Activated naive CD8-positive, alpha-beta T cell treated with anti-CD3 and anti-CD28 coated beads, Interleukin-2, amount 10 ng/mL, durations not matched to agents 7 days and 5 days (primary cell): ENCODE measurements at regions not wholly inside any gene's neighbourhood (a gene's known extent, or its start where the extent isn't known, plus 50 kb on each side); places are given as distances from the start of the nearest gene placed in this dataset.

Experiments
- ATAC-seq: fragments of 150-1000 bp; cut with Tn5 transposase; one replicate; pipeline ENCODE4 v1.10.0; 2021; ENCODE audit warnings: low read depth, moderate library complexity
- POLR2A ChIA-PET: fragments of 350-600 bp; sonication (Branson Sonifier 250); formaldehyde crosslinking; loops from one replicate; lab custom pipeline; 2021; ENCODE audit warnings: antibody characterized with exemption; lab: Charles Lee
- DNase-seq: peaks from one replicate; pipeline ENCODE4 v3.0.0; 2021
- H3K27ac Mint-ChIP-seq: one replicate; pipeline ENCODE4 v1.8.0; 2022; ENCODE audit warnings: mild to moderate bottlenecking, mixed read lengths
- H3K27me3 Mint-ChIP-seq: one replicate; pipeline ENCODE4 v1.8.0; 2022; ENCODE audit warnings: mild to moderate bottlenecking, moderate library complexity, mixed read lengths
- H3K36me3 Mint-ChIP-seq: one replicate; pipeline ENCODE4 v1.8.0; 2021; ENCODE audit warnings: mild to moderate bottlenecking, mixed read lengths
- H3K4me1 Mint-ChIP-seq: one replicate; pipeline ENCODE4 v1.8.0; 2021; ENCODE audit warnings: mixed read lengths
- H3K4me3 Mint-ChIP-seq: one replicate; pipeline ENCODE4 v1.8.0; 2022; ENCODE audit warnings: mild to moderate bottlenecking, moderate library complexity, mixed read lengths
- H3K9me3 Mint-ChIP-seq: one replicate; pipeline ENCODE4 v1.8.0; 2021; ENCODE audit warnings: mixed read lengths

- Mint-ChIP-seq H3K4me3 (no peak overlapping the region), H3K4me1 (no peaks in the 10 kb centered on the region), H3K9me3 (no peaks in the 10 kb centered on the region), H3K27ac (no peak overlapping the region), H3K27me3 (no peaks in the 10 kb centered on the region), H3K36me3 (no peaks in the 10 kb centered on the region)
- POLR2A ChIA-PET: no interaction called here
- no peak for ATAC-seq
- no peak for DNase-seq
These were observed 130.4 kb upstream of the RAI14 start for GRCh38 chr5:34525761-34526160.

GRCh38 chr5:34526682-34527305 is 129.3 kb upstream of the RAI14 start:
- Mint-ChIP-seq H3K4me1 (no peaks in the 10 kb centered on the region), H3K4me3 (no peak overlapping the region), H3K27me3 (no peaks in the 10 kb centered on the region), H3K27ac (no peak overlapping the region), H3K36me3 (no peaks in the 10 kb centered on the region), H3K9me3 (no peaks in the 10 kb centered on the region)
- no peak for ATAC-seq
- DNase-seq: no peak
- POLR2A ChIA-PET: no interaction called here

- POLR2A ChIA-PET: no interaction called here
- Mint-ChIP-seq H3K9me3 (no peaks in the 10 kb centered on the region), H3K4me1 (no peaks in the 10 kb centered on the region), H3K36me3 (no peaks in the 10 kb centered on the region), H3K27ac (no peak overlapping the region), H3K4me3 (no peak overlapping the region), H3K27me3 (no peaks in the 10 kb centered on the region)
- ATAC-seq (no peak), DNase-seq (no peak)
These were observed 126.4 kb upstream of the RAI14 start for GRCh38 chr5:34529581-34530331.

GRCh38 chr5:34530637-34531036 is 125.5 kb upstream of the RAI14 start:
- DNase-seq: no peak
- Mint-ChIP-seq H3K27ac (no peak overlapping the region), H3K4me3 (no peak overlapping the region), H3K9me3 (no peaks in the 10 kb centered on the region), H3K36me3 (no peaks in the 10 kb centered on the region), H3K4me1 (no peaks in the 10 kb centered on the region), H3K27me3 (peaks cover 3% of the 10 kb centered on the region)
- POLR2A ChIA-PET: no interaction called here
- ATAC-seq: no peak

GRCh38 chr5:34531751-34532360 is 124.3 kb upstream of the RAI14 start:
- no peaks in the 10 kb centered on the region for H3K9me3 Mint-ChIP-seq
- no peak overlapping the region for H3K4me3 Mint-ChIP-seq
- POLR2A ChIA-PET: no interaction called here
- ATAC-seq (no peak), DNase-seq (no peak)
- no peaks in the 10 kb centered on the region for H3K4me1 Mint-ChIP-seq
- H3K27ac Mint-ChIP-seq: no peak overlapping the region
- no peaks in the 10 kb centered on the region for H3K36me3 Mint-ChIP-seq
- H3K27me3 Mint-ChIP-seq: peaks cover 6% of the 10 kb centered on the region

GRCh38 chr5:34533582-34534522 is 122.3 kb upstream of the RAI14 start:
- Mint-ChIP-seq H3K27me3 (peaks cover 6% of the 10 kb centered on the region), H3K4me1 (no peaks in the 10 kb centered on the region), H3K36me3 (no peaks in the 10 kb centered on the region), H3K27ac (no peak overlapping the region), H3K4me3 (no peak overlapping the region), H3K9me3 (no peaks in the 10 kb centered on the region)
- ATAC-seq: no peak
- POLR2A ChIA-PET: no interaction called here
- no peak for DNase-seq

- Mint-ChIP-seq H3K4me1 (no peaks in the 10 kb centered on the region), H3K36me3 (no peaks in the 10 kb centered on the region), H3K4me3 (no peak overlapping the region), H3K27ac (no peak overlapping the region), H3K9me3 (no peaks in the 10 kb centered on the region), H3K27me3 (peaks cover 9% of the 10 kb centered on the region)
- ATAC-seq (no peak), DNase-seq (no peak)
- POLR2A ChIA-PET: no interaction called here
These were observed 121.5 kb upstream of the RAI14 start for GRCh38 chr5:34534523-34535103.

- POLR2A ChIA-PET: no interaction called here
- ATAC-seq (no peak), DNase-seq (no peak)
- no peak overlapping the region for H3K27ac Mint-ChIP-seq
- H3K4me3 Mint-ChIP-seq: no peak overlapping the region
- H3K36me3 Mint-ChIP-seq: no peaks in the 10 kb centered on the region
- H3K4me1 Mint-ChIP-seq: no peaks in the 10 kb centered on the region
- peaks cover 14% of the 10 kb centered on the region for H3K27me3 Mint-ChIP-seq
- no peaks in the 10 kb centered on the region for H3K9me3 Mint-ChIP-seq
These were observed 120.7 kb upstream of the RAI14 start for GRCh38 chr5:34535433-34535832.

- H3K4me1 Mint-ChIP-seq: no peaks in the 10 kb centered on the region
- ATAC-seq (no peak), DNase-seq (no peak)
- no peak overlapping the region for H3K27ac Mint-ChIP-seq
- POLR2A ChIA-PET: no interaction called here
- H3K27me3 Mint-ChIP-seq: peaks cover 16% of the 10 kb centered on the region
- H3K9me3 Mint-ChIP-seq: no peaks in the 10 kb centered on the region
- H3K4me3 Mint-ChIP-seq: no peak overlapping the region
- no peaks in the 10 kb centered on the region for H3K36me3 Mint-ChIP-seq
These were observed 120.0 kb upstream of the RAI14 start for GRCh38 chr5:34535944-34536623.

- Mint-ChIP-seq H3K9me3 (no peaks in the 10 kb centered on the region), H3K4me1 (no peaks in the 10 kb centered on the region), H3K36me3 (no peaks in the 10 kb centered on the region), H3K27me3 (peaks cover 22% of the 10 kb centered on the region), H3K4me3 (no peak overlapping the region), H3K27ac (no peak overlapping the region)
- POLR2A ChIA-PET: no interaction called here
- no peak for DNase-seq
- ATAC-seq: no peak
These were observed 119.4 kb upstream of the RAI14 start for GRCh38 chr5:34536699-34537098.

- no peak for DNase-seq
- H3K27ac Mint-ChIP-seq: no peak overlapping the region
- H3K36me3 Mint-ChIP-seq: no peaks in the 10 kb centered on the region
- POLR2A ChIA-PET: no interaction called here
- no peak overlapping the region for H3K4me3 Mint-ChIP-seq
- no peaks in the 10 kb centered on the region for H3K4me1 Mint-ChIP-seq
- peaks cover 22% of the 10 kb centered on the region for H3K27me3 Mint-ChIP-seq
- ATAC-seq: no peak
- H3K9me3 Mint-ChIP-seq: peaks cover 3% of the 10 kb centered on the region
These were observed 118.0 kb upstream of the RAI14 start for GRCh38 chr5:34538026-34538672.

GRCh38 chr5:34539183-34539582 is 116.9 kb upstream of the RAI14 start:
- Mint-ChIP-seq H3K4me3 (no peak overlapping the region), H3K4me1 (no peaks in the 10 kb centered on the region), H3K36me3 (no peaks in the 10 kb centered on the region), H3K27ac (no peak overlapping the region), H3K9me3 (peaks cover 9% of the 10 kb centered on the region), H3K27me3 (peaks cover 22% of the 10 kb centered on the region)
- DNase-seq: no peak
- POLR2A ChIA-PET: no interaction called here
- no peak for ATAC-seq
